HEK293 (cell line): ENCODE measurements at regions not wholly inside any gene's neighbourhood (a gene's known extent, or its start where the extent isn't known, plus 50 kb on each side); places are given as distances from the start of the nearest gene placed in this dataset.
"Not testable (repeated sequence)": the region's sequence is repeated elsewhere in the genome, so short reads cannot be mapped to it uniquely, and the experiment has no call there.

Source experiments
- CTCF ChIP-seq: fragments of 450-650 bp; formaldehyde crosslinking; IDR thresholded peaks from 2 replicates; pipeline ENCODE4 v1.5.1; 2016; ENCODE audit warnings: missing biosample characterization, missing genetic modification characterization
- MZF1 ChIP-seq: fragments of 450-650 bp; formaldehyde crosslinking; IDR thresholded peaks from 2 replicates; pipeline ENCODE4 v1.5.1; 2017; ENCODE audit warnings: missing biosample characterization, missing genetic modification characterization, borderline replicate concordance
- PATZ1 ChIP-seq: fragments of 450-650 bp; formaldehyde crosslinking; IDR thresholded peaks from 2 replicates; pipeline ENCODE4 v1.5.1; 2016; ENCODE audit warnings: missing biosample characterization, missing genetic modification characterization
- YY1 ChIP-seq: fragments of 450-650 bp; formaldehyde crosslinking; IDR thresholded peaks from 2 replicates; pipeline ENCODE4 v1.5.1; 2018; ENCODE audit warnings: missing biosample characterization, missing genetic modification characterization
- ZNF302 ChIP-seq: fragments of 450-650 bp; formaldehyde crosslinking; IDR thresholded peaks from 2 replicates; pipeline ENCODE4 v1.5.1; 2016; ENCODE audit warnings: missing biosample characterization, missing genetic modification characterization, low read depth
- ZNF433 ChIP-seq: fragments of 450-650 bp; formaldehyde crosslinking; IDR thresholded peaks from 2 replicates; pipeline ENCODE4 v1.5.1; 2016; ENCODE audit warnings: missing biosample characterization, missing genetic modification characterization, low read depth
- ZNF585B ChIP-seq: fragments of 450-650 bp; formaldehyde crosslinking; IDR thresholded peaks from 2 replicates; pipeline ENCODE4 v1.5.1; 2016; ENCODE audit warnings: missing biosample characterization, missing genetic modification characterization
- ZNF677 ChIP-seq: fragments of 450-650 bp; IDR thresholded peaks from 2 replicates; pipeline ENCODE4 v1.5.0; 2018; ENCODE audit warnings: missing biosample characterization, mild to moderate bottlenecking, missing genetic modification characterization, moderate library complexity
- ZNF830 ChIP-seq: fragments of 450-650 bp; IDR thresholded peaks from 2 replicates; pipeline ENCODE4 v1.5.0; 2018; ENCODE audit warnings: missing biosample characterization, missing genetic modification characterization, low read depth, mild to moderate bottlenecking, moderate library complexity

GRCh38 chr9:42470577-42470976 is 287.1 kb downstream of the SPATA31A6 start:
- TF ChIP-seq ZNF585B; MZF1 (tag by site-specific recombination); ZNF830 (tag by site-specific recombination); ZNF302 (tag by site-specific recombination); ZNF677 (tag by site-specific recombination); ZNF433 (tag by site-specific recombination); CTCF (tag by site-specific recombination); PATZ1 (tag by site-specific recombination); YY1 (tag by site-specific recombination): not testable (repeated sequence)
